NCI-H82 (cell line): ENCODE measurements at regions not wholly inside any gene's neighbourhood (a gene's known extent, or its start where the extent isn't known, plus 50 kb on each side); places are given as distances from the start of the nearest gene placed in this dataset.
"Not testable (repeated sequence)": the region's sequence is repeated elsewhere in the genome, so short reads cannot be mapped to it uniquely, and the experiment has no call there.

Experiments
- DNase-seq: peaks from one replicate; lab custom pipeline; 2025; lab: John Stamatoyannopoulos, UW

- no peak for DNase-seq
These were observed 80.5 kb upstream of the RPH3A start for GRCh38 chr12:112711026-112711425.

- no peak for DNase-seq
These were observed 80.0 kb upstream of the RPH3A start for GRCh38 chr12:112711507-112711906.

GRCh38 chr12:112712751-112713150 lies 78.8 kb upstream of the RPH3A start:
- not testable (repeated sequence) for DNase-seq

- no peak for DNase-seq
These were observed 78.1 kb upstream of the RPH3A start for GRCh38 chr12:112713471-112713870.

- no peak for DNase-seq
These were observed 77.3 kb upstream of the RPH3A start for GRCh38 chr12:112714166-112714710.

GRCh38 chr12:112716099-112717093 lies 75.2 kb upstream of the RPH3A start:
- peak; percentile 18 for DNase-seq

- no peak for DNase-seq
These were observed 62.7 kb upstream of the RPH3A start for GRCh38 chr12:112728864-112729263.

GRCh38 chr12:112734859-112735695 lies 56.5 kb upstream of the RPH3A start:
- no peak for DNase-seq

GRCh38 chr12:112738531-112738930 lies 53.0 kb upstream of the RPH3A start:
- no peak for DNase-seq

- DNase-seq, result no peak
These were observed 51.1 kb upstream of the RPH3A start for GRCh38 chr12:112740387-112740934.

GRCh38 chr12:112741106-112741505 lies 50.4 kb upstream of the RPH3A start:
- DNase-seq, result no peak
